Gastroesophageal sphincter (tissue), 3 donors: ENCODE measurements at regions not wholly inside any gene's neighbourhood (a gene's known extent, or its start where the extent isn't known, plus 50 kb on each side); places are given as distances from the start of the nearest gene placed in this dataset.

Source experiments
- CTCF ChIP-seq, 4 experiments: fragments of 200-600 bp in 2 of 4; fragments of 450-650 bp in 2 of 4; sonication (generic) in 1 of 4; IDR thresholded peaks; one replicate each; pipeline ENCODE4 v1.5.1; 2017 to 2019; ENCODE audit warnings: antibody characterized with exemption in 4 of 4, mild to moderate bottlenecking in 2 of 4, moderate library complexity in 2 of 4
- EP300 ChIP-seq: sonication (generic); formaldehyde crosslinking; IDR thresholded peaks from one replicate; pipeline ENCODE4 v1.6.1; 2017; ENCODE audit warnings: antibody characterized with exemption, mild to moderate bottlenecking
- POLR2A ChIP-seq, 2 donors: fragments of 450-650 bp; IDR thresholded peaks; one replicate each; pipeline ENCODE4 v1.6.1; 2017; ENCODE audit warnings: antibody characterized with exemption in 2 of 2, mild to moderate bottlenecking in 2 of 2, moderate library complexity in 1 of 2
- POLR2AphosphoS5 ChIP-seq: sonication (generic); formaldehyde crosslinking; IDR thresholded peaks from one replicate; pipeline ENCODE4 v1.6.1; 2017; ENCODE audit warnings: antibody characterized with exemption

GRCh38 chr13:33659894-33660293 lies 158.1 kb upstream of the RFC3 start:
- TF ChIP-seq EP300 (no peak), POLR2A (IDR thresholded peaks at IDR 0.05) (no peak), CTCF (IDR thresholded peaks at IDR 0.05) (no peak), POLR2AphosphoS5 (no peak)
